ENCODE measurements at regions not wholly inside any gene's neighbourhood (a gene's known extent, or its start where the extent isn't known, plus 50 kb on each side); places are given as distances from the start of the nearest gene placed in this dataset.

- TF ChIP-seq GATA2 (IDR thresholded peaks at IDR 0.05; ENCODE audit: low read depth, low read length) = no peak
- TF ChIP-seq GATA3 (IDR thresholded peaks at IDR 0.05; ENCODE audit: low read depth, low read length) = no peak
Observed at GRCh38 chr22:47280301-47280700, 517.9 kb downstream of the TBC1D22A start.
